ENCODE measurements at regions not wholly inside any gene's neighbourhood (a gene's known extent, or its start where the extent isn't known, plus 50 kb on each side); places are given as distances from the start of the nearest gene placed in this dataset.
"Not testable (repeated sequence)": the region's sequence is repeated elsewhere in the genome, so short reads cannot be mapped to it uniquely, and the experiment has no call there.

DNA sequence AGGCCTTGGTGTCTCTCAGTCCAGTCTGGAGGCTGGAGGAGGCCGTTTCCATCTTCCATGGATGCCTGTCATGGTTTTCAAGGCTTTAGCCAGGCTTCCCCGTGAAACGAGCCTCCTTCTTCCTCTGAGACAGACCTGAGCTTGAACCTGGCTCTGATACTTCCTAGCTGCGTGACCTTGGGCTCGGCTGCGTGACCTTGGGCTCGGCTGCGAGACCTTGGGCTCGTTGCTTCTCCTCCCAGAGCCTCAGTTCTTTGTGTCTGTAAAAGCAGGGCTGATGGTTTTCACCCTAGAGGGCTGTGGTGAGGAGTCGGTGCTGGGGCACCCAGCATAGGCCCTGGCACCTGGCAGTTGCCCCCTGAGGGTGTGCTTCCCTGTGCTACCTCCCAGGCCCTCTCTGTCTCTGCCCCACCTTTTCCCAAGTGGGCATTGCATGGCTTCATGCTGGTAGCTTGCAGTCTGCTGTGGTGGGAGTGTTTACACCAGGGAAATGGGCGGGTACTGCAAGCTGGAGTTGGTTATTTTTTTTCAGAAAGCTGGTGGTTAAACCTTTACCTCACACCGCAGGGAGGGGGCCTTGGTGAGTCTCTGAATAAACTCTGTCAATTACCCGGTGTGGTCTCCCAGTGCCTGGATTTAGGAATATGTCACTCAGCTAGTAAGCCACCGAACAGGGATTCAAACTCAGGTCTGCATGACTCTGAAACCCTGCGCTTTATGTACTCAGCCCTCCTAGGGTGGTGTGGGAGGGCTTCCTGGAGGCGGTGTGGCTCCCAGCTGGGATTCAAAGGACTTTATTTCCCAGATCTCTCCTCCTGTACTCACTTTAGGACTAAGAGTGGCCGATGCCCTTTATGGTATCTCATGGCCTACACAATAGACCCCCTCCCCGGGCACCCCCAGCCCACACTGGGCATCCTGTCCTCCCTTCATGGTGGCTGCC lies 129.0 kb upstream of the CIBAR2 start:
- WGBS, 2 donors, result 68 to 71% methylated on average over 18 of the region's 18 CpGs
- Histone ChIP-seq H3K4me1 (peaks cover 0 to under 1% (median 0%) of the 10 kb centered on the region in 3 donors), H3K36me3 (no peaks in the 10 kb centered on the region), H3K27me3 (no peaks in the 10 kb centered on the region), H3K9me3 (no peaks in the 10 kb centered on the region), H3K27ac (no peak overlapping the region), H3K4me3 (no peak overlapping the region)
- intact Hi-C loops (cut with DNase I), result no loop called here
- FAIRE-seq (no peak), DNase-seq (no peak), ATAC-seq (no peak)
- TF ChIP-seq, protein P1, sequence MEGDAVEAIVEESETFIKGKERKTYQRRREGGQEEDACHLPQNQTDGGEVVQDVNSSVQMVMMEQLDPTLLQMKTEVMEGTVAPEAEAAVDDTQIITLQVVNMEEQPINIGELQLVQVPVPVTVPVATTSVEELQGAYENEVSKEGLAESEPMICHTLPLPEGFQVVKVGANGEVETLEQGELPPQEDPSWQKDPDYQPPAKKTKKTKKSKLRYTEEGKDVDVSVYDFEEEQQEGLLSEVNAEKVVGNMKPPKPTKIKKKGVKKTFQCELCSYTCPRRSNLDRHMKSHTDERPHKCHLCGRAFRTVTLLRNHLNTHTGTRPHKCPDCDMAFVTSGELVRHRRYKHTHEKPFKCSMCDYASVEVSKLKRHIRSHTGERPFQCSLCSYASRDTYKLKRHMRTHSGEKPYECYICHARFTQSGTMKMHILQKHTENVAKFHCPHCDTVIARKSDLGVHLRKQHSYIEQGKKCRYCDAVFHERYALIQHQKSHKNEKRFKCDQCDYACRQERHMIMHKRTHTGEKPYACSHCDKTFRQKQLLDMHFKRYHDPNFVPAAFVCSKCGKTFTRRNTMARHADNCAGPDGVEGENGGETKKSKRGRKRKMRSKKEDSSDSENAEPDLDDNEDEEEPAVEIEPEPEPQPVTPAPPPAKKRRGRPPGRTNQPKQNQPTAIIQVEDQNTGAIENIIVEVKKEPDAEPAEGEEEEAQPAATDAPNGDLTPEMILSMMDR (IDR thresholded peaks at IDR 0.05), result no peak

DNA sequence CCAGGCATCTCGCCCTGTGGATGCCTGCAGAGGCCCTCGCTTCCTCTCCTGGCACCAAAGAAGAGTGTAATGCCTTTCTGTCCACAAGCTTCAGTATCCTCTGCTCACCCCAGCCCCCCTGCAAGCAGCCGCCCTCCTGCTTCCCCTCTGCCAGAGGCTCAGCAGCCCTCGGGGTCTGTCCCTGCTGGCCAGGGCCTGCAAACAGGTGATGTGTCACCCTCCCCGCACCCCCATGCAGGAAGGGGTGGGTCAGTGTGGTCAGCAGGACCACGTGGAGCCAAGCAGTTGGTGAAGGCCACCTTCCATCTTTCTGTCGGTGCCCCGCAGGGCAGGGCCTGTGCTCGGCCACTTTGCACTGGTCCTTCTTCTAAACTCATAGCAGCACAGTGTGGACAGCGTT lies 129.9 kb upstream of the CIBAR2 start:
- DNase-seq (peak in 1 of 6 donors; percentile 60), FAIRE-seq (no peak), ATAC-seq (no peak)
- Histone ChIP-seq H3K9me3 (no peaks in the 10 kb centered on the region), H3K27me3 (no peaks in the 10 kb centered on the region), H3K36me3 (no peaks in the 10 kb centered on the region), H3K4me3 (no peak overlapping the region), H3K4me1 (no peaks in the 10 kb centered on the region), H3K27ac (no peak overlapping the region)
- TF ChIP-seq, protein P1 (IDR thresholded peaks at IDR 0.05), result no peak
- intact Hi-C loops (cut with DNase I), result no loop called here
- 89 to 91% methylated on average over 10 of the region's 10 CpGs for WGBS, 2 donors

DNA sequence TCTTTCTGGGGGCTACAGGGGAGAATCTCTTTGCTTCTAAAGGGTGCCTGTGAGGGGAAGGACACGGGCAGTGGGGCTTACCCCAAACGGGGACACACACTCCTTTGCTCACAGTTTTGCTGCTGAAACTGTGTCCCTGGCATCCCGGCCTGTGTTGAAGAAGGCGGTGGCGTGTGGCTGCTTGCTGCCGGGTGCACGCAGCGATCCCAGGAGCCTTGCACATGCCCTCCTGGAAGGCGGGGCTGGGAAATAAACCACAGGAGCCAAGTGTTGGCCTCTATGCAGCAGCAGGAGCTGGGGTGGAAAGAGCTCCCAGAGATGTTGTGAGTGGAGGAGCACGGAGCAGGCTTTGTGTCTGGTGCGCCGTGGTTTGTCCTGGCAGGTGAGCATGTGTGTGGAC lies 131.0 kb upstream of the CIBAR2 start:
- H3K27ac ChIP-seq, result no peak overlapping the region
- no peak overlapping the region for H3K4me3 ChIP-seq
- intact Hi-C loops (cut with DNase I), result no loop called here
- H3K4me1 ChIP-seq, result no peaks in the 10 kb centered on the region
- H3K36me3 ChIP-seq, result no peaks in the 10 kb centered on the region
- DNase-seq (no peak), FAIRE-seq (no peak), ATAC-seq (no peak)
- TF ChIP-seq, protein P1 (IDR thresholded peaks at IDR 0.05), result no peak
- 88 to 89% methylated on average over 12 of the region's 12 CpGs for WGBS, 2 donors
- no peaks in the 10 kb centered on the region for H3K27me3 ChIP-seq
- H3K9me3 ChIP-seq, result no peaks in the 10 kb centered on the region

DNA sequence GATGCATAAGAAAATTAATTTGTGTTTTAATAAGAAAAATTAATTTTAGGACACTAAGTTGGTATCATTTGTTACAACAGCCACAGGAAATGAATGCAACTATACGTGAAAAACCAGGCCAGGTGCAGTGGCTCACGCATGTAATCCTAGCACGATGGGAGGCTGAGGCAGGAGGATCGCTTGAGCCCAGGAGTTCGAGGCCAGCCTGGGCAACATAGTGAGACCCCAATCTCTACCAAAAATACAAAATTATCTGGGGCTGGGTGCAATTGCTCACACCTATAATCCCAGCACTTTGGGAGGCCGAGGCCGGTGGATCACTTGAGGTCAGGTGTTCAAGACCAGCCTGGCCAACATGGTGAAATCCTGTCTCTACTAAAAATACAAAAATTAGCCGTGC lies 132.2 kb upstream of the CIBAR2 start:
- H3K36me3 ChIP-seq; intact Hi-C loops (cut with DNase I); H3K4me1 ChIP-seq; H3K27ac ChIP-seq; H3K27me3 ChIP-seq; FAIRE-seq; ATAC-seq; DNase-seq; H3K4me3 ChIP-seq; H3K9me3 ChIP-seq: not testable (repeated sequence)
- WGBS, 2 donors, result 90 to 96% methylated on average over 8 of the region's 8 CpGs

DNA sequence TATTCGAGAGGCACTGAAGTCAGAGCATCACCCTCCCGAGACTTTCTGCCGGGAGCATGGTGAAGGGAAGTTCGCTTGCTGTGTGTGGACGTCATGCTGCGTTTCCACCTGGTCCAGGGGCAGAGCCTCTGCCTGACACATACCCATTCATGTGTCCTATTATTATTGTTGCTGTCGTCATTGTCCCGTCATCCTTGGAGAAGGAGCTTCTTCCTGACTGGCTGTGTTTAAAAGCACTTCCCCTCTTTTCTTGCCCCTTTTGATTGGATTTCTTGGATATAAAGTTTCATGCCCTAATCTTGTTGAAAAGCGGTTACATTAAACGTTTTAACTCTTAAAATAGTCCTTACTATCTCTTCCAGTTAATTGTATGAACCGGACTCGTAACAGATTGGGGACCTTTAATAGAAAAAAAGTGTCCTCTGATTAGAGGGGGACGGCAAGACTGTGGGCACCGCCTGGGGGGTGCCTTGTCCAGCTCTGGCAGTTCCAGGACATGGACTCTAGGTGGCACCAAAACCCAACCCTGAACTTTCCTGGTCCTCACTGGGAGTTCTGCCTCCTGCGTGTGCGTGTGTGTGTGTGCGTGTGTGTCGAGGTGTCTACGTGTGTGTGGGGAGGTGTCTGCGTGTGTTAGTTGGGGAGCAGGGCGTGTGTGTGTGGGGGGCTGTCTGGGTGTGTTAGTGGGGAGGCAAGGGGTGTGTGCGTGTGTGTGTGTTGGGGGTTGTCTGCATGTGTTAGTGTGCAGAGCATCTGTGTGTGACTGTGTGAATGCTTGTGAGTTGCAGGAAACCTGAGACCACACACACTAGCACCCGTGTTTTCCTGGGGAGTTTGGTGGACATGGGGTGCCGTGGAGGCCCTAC lies 133.3 kb upstream of the CIBAR2 start:
- ATAC-seq (peak; percentile 53 to 79 (median 75)), FAIRE-seq (no peak), DNase-seq (peak in 3 of 6 donors; percentile 52 to 61 (median 56))
- 24% methylated on average over 24 of the region's 24 CpGs for WGBS, 2 donors
- H3K36me3 ChIP-seq, result no peaks in the 10 kb centered on the region
- H3K27ac ChIP-seq, result no peak overlapping the region
- TF ChIP-seq, protein P1 (IDR thresholded peaks at IDR 0.05), result peak; percentile 49 to 72 (median 64)
- no peaks in the 10 kb centered on the region for H3K27me3 ChIP-seq
- no peaks in the 10 kb centered on the region for H3K4me1 ChIP-seq
- intact Hi-C loops (cut with DNase I), result no loop called here
- no peaks in the 10 kb centered on the region for H3K9me3 ChIP-seq
- H3K4me3 ChIP-seq, result no peak overlapping the region

Data from pancreas (tissue), 10 donors.